ENCODE measurements at regions not wholly inside any gene's neighbourhood (a gene's known extent, or its start where the extent isn't known, plus 50 kb on each side); places are given as distances from the start of the nearest gene placed in this dataset.

GRCh38 chr2:104472076-104472475, 381.8 kb upstream of the POU3F3 start:
- ChIA-PET CTCF (no interaction called here), POLR2A (no interaction called here)
- no peaks in the 10 kb centered on the region for H3K27me3 ChIP-seq (replicated peaks in 2 of 5; ENCODE audit: control insufficient read depth in 4 of 5, insufficient read depth in 5 of 5, low read length in 4 of 5)
- no peaks in the 10 kb centered on the region for H3K9me3 ChIP-seq (ENCODE audit: control extremely low read depth in 1 of 5, control insufficient read depth in 4 of 5, insufficient read depth in 2 of 5, low read depth in 1 of 5, low read length in 4 of 5)
- WGBS (ENCODE audit: insufficient coverage), result 100% methylated on average over 1 of the region's 2 CpGs
- no peak overlapping the region for H3K27ac ChIP-seq (ENCODE audit: insufficient read depth in 1 of 2, low read depth in 1 of 2, low read length in 2 of 2, poor library complexity in 1 of 2, severe bottlenecking in 2 of 2)
- H3K36me3 ChIP-seq (ENCODE audit: control insufficient read depth in 4 of 4, insufficient read depth in 4 of 4, low read length in 3 of 4), result no peaks in the 10 kb centered on the region
- no peak overlapping the region for H3K4me3 ChIP-seq (ENCODE audit: control insufficient read depth in 1 of 7, extremely low read depth in 1 of 7, insufficient read depth in 4 of 7, low read depth in 2 of 7, low read length in 6 of 7)
- no peaks in the 10 kb centered on the region for H3K4me1 ChIP-seq (ENCODE audit: control extremely low read depth in 1 of 4, control insufficient read depth in 4 of 4, insufficient read depth in 4 of 4, low read length in 3 of 4)
- DNase-seq, result no peak

- CTCF ChIA-PET, result no interaction called here
- H3K27ac ChIP-seq (ENCODE audit: insufficient read depth in 1 of 2, low read depth in 1 of 2, low read length in 2 of 2, poor library complexity in 1 of 2, severe bottlenecking in 2 of 2), result no peak overlapping the region
Observed at GRCh38 chr2:104473546-104473945, 380.4 kb upstream of the POU3F3 start.

GRCh38 chr2:104474716-104475115, 379.2 kb upstream of the POU3F3 start:
- 97% methylated on average over 6 of the region's 6 CpGs for WGBS (ENCODE audit: insufficient coverage)
- Histone ChIP-seq H3K9me3 (ENCODE audit: control extremely low read depth in 1 of 5, control insufficient read depth in 4 of 5, insufficient read depth in 2 of 5, low read depth in 1 of 5, low read length in 4 of 5) (no peaks in the 10 kb centered on the region), H3K27me3 (replicated peaks in 2 of 5; ENCODE audit: control insufficient read depth in 4 of 5, insufficient read depth in 5 of 5, low read length in 4 of 5) (no peaks in the 10 kb centered on the region), H3K27ac (ENCODE audit: insufficient read depth in 1 of 2, low read depth in 1 of 2, low read length in 2 of 2, poor library complexity in 1 of 2, severe bottlenecking in 2 of 2) (no peak overlapping the region), H3K36me3 (ENCODE audit: control insufficient read depth in 4 of 4, insufficient read depth in 4 of 4, low read length in 3 of 4) (no peaks in the 10 kb centered on the region), H3K4me1 (ENCODE audit: control extremely low read depth in 1 of 4, control insufficient read depth in 4 of 4, insufficient read depth in 4 of 4, low read length in 3 of 4) (no peaks in the 10 kb centered on the region), H3K4me3 (ENCODE audit: control insufficient read depth in 1 of 7, extremely low read depth in 1 of 7, insufficient read depth in 4 of 7, low read depth in 2 of 7, low read length in 6 of 7) (no peak overlapping the region)
- ChIA-PET POLR2A (no interaction called here), CTCF (no interaction called here)
- no peak for DNase-seq

More at GRCh38 chr2:104473546-104473945, 380.4 kb upstream of the POU3F3 start:
- POLR2A ChIA-PET, result no interaction called here
- no peaks in the 10 kb centered on the region for H3K9me3 ChIP-seq (ENCODE audit: control extremely low read depth in 1 of 5, control insufficient read depth in 4 of 5, insufficient read depth in 2 of 5, low read depth in 1 of 5, low read length in 4 of 5)
- H3K4me3 ChIP-seq (ENCODE audit: control insufficient read depth in 1 of 7, extremely low read depth in 1 of 7, insufficient read depth in 4 of 7, low read depth in 2 of 7, low read length in 6 of 7), result no peak overlapping the region
- H3K27me3 ChIP-seq (replicated peaks in 2 of 5; ENCODE audit: control insufficient read depth in 4 of 5, insufficient read depth in 5 of 5, low read length in 4 of 5), result no peaks in the 10 kb centered on the region
- no peaks in the 10 kb centered on the region for H3K36me3 ChIP-seq (ENCODE audit: control insufficient read depth in 4 of 4, insufficient read depth in 4 of 4, low read length in 3 of 4)
- 83% methylated on average over 1 of the region's 2 CpGs for WGBS (ENCODE audit: insufficient coverage)
- H3K4me1 ChIP-seq (ENCODE audit: control extremely low read depth in 1 of 4, control insufficient read depth in 4 of 4, insufficient read depth in 4 of 4, low read length in 3 of 4), result no peaks in the 10 kb centered on the region
- DNase-seq, result peak in 1 of 3 donors; percentile 6

- DNase-seq, result no peak
- no peaks in the 10 kb centered on the region for H3K27me3 ChIP-seq (replicated peaks in 2 of 5; ENCODE audit: control insufficient read depth in 4 of 5, insufficient read depth in 5 of 5, low read length in 4 of 5)
- ChIA-PET POLR2A (no interaction called here), CTCF (interaction anchor here (1.2 kb wide), 1 partner anchor 9 kb away, joined by 3 read pairs; no protein-coding TSS in a partner anchor)
- H3K4me3 ChIP-seq (ENCODE audit: control insufficient read depth in 1 of 7, extremely low read depth in 1 of 7, insufficient read depth in 4 of 7, low read depth in 2 of 7, low read length in 6 of 7), result no peak overlapping the region
- H3K4me1 ChIP-seq (ENCODE audit: control extremely low read depth in 1 of 4, control insufficient read depth in 4 of 4, insufficient read depth in 4 of 4, low read length in 3 of 4), result no peaks in the 10 kb centered on the region
- WGBS (ENCODE audit: insufficient coverage), result 94% methylated on average over 2 of the region's 3 CpGs
- H3K27ac ChIP-seq (ENCODE audit: insufficient read depth in 1 of 2, low read depth in 1 of 2, low read length in 2 of 2, poor library complexity in 1 of 2, severe bottlenecking in 2 of 2), result no peak overlapping the region
- no peaks in the 10 kb centered on the region for H3K9me3 ChIP-seq (ENCODE audit: control extremely low read depth in 1 of 5, control insufficient read depth in 4 of 5, insufficient read depth in 2 of 5, low read depth in 1 of 5, low read length in 4 of 5)
- H3K36me3 ChIP-seq (ENCODE audit: control insufficient read depth in 4 of 4, insufficient read depth in 4 of 4, low read length in 3 of 4), result no peaks in the 10 kb centered on the region
Observed at GRCh38 chr2:104476075-104476474, 377.8 kb upstream of the POU3F3 start.

- no peaks in the 10 kb centered on the region for H3K27me3 ChIP-seq (replicated peaks in 2 of 5; ENCODE audit: control insufficient read depth in 4 of 5, insufficient read depth in 5 of 5, low read length in 4 of 5)
- 100% methylated on average over 1 of the region's 4 CpGs for WGBS (ENCODE audit: insufficient coverage)
- no peaks in the 10 kb centered on the region for H3K4me1 ChIP-seq (ENCODE audit: control extremely low read depth in 1 of 4, control insufficient read depth in 4 of 4, insufficient read depth in 4 of 4, low read length in 3 of 4)
- H3K4me3 ChIP-seq (ENCODE audit: control insufficient read depth in 1 of 7, extremely low read depth in 1 of 7, insufficient read depth in 4 of 7, low read depth in 2 of 7, low read length in 6 of 7), result no peak overlapping the region
- H3K9me3 ChIP-seq (ENCODE audit: control extremely low read depth in 1 of 5, control insufficient read depth in 4 of 5, insufficient read depth in 2 of 5, low read depth in 1 of 5, low read length in 4 of 5), result no peaks in the 10 kb centered on the region
- no peak for DNase-seq
- no peak overlapping the region for H3K27ac ChIP-seq (ENCODE audit: insufficient read depth in 1 of 2, low read depth in 1 of 2, low read length in 2 of 2, poor library complexity in 1 of 2, severe bottlenecking in 2 of 2)
- no peaks in the 10 kb centered on the region for H3K36me3 ChIP-seq (ENCODE audit: control insufficient read depth in 4 of 4, insufficient read depth in 4 of 4, low read length in 3 of 4)
- ChIA-PET POLR2A (no interaction called here), CTCF (interaction anchor here (1.2 kb wide), 1 partner anchor 9 kb away, joined by 3 read pairs; no protein-coding TSS in a partner anchor)
Observed at GRCh38 chr2:104476563-104476988, 377.3 kb upstream of the POU3F3 start.

- Histone ChIP-seq H3K27me3 (replicated peaks in 2 of 5; ENCODE audit: control insufficient read depth in 4 of 5, insufficient read depth in 5 of 5, low read length in 4 of 5) (no peaks in the 10 kb centered on the region), H3K4me3 (ENCODE audit: control insufficient read depth in 1 of 7, extremely low read depth in 1 of 7, insufficient read depth in 4 of 7, low read depth in 2 of 7, low read length in 6 of 7) (no peak overlapping the region), H3K4me1 (ENCODE audit: control extremely low read depth in 1 of 4, control insufficient read depth in 4 of 4, insufficient read depth in 4 of 4, low read length in 3 of 4) (no peaks in the 10 kb centered on the region), H3K27ac (ENCODE audit: insufficient read depth in 1 of 2, low read depth in 1 of 2, low read length in 2 of 2, poor library complexity in 1 of 2, severe bottlenecking in 2 of 2) (no peak overlapping the region), H3K36me3 (ENCODE audit: control insufficient read depth in 4 of 4, insufficient read depth in 4 of 4, low read length in 3 of 4) (no peaks in the 10 kb centered on the region), H3K9me3 (ENCODE audit: control extremely low read depth in 1 of 5, control insufficient read depth in 4 of 5, insufficient read depth in 2 of 5, low read depth in 1 of 5, low read length in 4 of 5) (no peaks in the 10 kb centered on the region)
- CTCF ChIA-PET, result interaction anchor here (1.1 kb wide), 1 partner anchor 19 kb away, joined by 3 read pairs; no protein-coding TSS in a partner anchor
- POLR2A ChIA-PET, result interaction anchor here (0.6 kb wide), 1 partner anchor 664 kb away, joined by 3 read pairs; no protein-coding TSS in a partner anchor
- no peak for DNase-seq
- 96% methylated on average over 6 of the region's 6 CpGs for WGBS (ENCODE audit: insufficient coverage)
Observed at GRCh38 chr2:104481341-104481740, 372.6 kb upstream of the POU3F3 start.

GRCh38 chr2:104487366-104487765, 366.5 kb upstream of the POU3F3 start:
- no CpG with 5 or more reads among the region's 4 CpGs for WGBS (ENCODE audit: insufficient coverage)

More at GRCh38 chr2:104487366-104487765, 366.5 kb upstream of the POU3F3 start:
- ChIA-PET CTCF (interaction anchor here (1.2 kb wide), 1 partner anchor 22 kb away, joined by 3 read pairs; no protein-coding TSS in a partner anchor), POLR2A (interaction anchor here (0.9 kb wide), 1 partner anchor 8 kb away, joined by 3 read pairs; no protein-coding TSS in a partner anchor)
- no peak overlapping the region for H3K4me3 ChIP-seq (ENCODE audit: control insufficient read depth in 1 of 7, extremely low read depth in 1 of 7, insufficient read depth in 4 of 7, low read depth in 2 of 7, low read length in 6 of 7)
- DNase-seq, result peak; percentile 13 to 75 (median 69)
- H3K27me3 ChIP-seq (replicated peaks in 2 of 5; ENCODE audit: control insufficient read depth in 4 of 5, insufficient read depth in 5 of 5, low read length in 4 of 5), result no peaks in the 10 kb centered on the region
- no peaks in the 10 kb centered on the region for H3K9me3 ChIP-seq (ENCODE audit: control extremely low read depth in 1 of 5, control insufficient read depth in 4 of 5, insufficient read depth in 2 of 5, low read depth in 1 of 5, low read length in 4 of 5)
- peaks cover 0 to 9% (median 2%) of the 10 kb centered on the region in 4 experiments for H3K4me1 ChIP-seq (ENCODE audit: control extremely low read depth in 1 of 4, control insufficient read depth in 4 of 4, insufficient read depth in 4 of 4, low read length in 3 of 4)
- no peaks in the 10 kb centered on the region for H3K36me3 ChIP-seq (ENCODE audit: control insufficient read depth in 4 of 4, insufficient read depth in 4 of 4, low read length in 3 of 4)
- no peak overlapping the region for H3K27ac ChIP-seq (ENCODE audit: insufficient read depth in 1 of 2, low read depth in 1 of 2, low read length in 2 of 2, poor library complexity in 1 of 2, severe bottlenecking in 2 of 2)

Measured in common myeloid progenitor, CD34-positive (primary cell).